H1 (cell line): ENCODE measurements at regions not wholly inside any gene's neighbourhood (a gene's known extent, or its start where the extent isn't known, plus 50 kb on each side); places are given as distances from the start of the nearest gene placed in this dataset.

Experiments
- CTCF ChIA-PET: fragments of 300-600 bp; sonication (Branson Sonifier 250); formaldehyde crosslinking; loops from one replicate; lab custom pipeline; 2021; ENCODE audit not compliant: partially characterized antibody; lab: Charles Lee
- POLR2A ChIA-PET: fragments of 300-600 bp; sonication (Branson Sonifier 250); formaldehyde crosslinking; loops from one replicate; lab custom pipeline; 2021; ENCODE audit warnings: inconsistent platforms; ENCODE audit not compliant: partially characterized antibody; lab: Charles Lee
- DNase-seq, 2 experiments: peaks; one replicate each; pipeline versions ENCODE4 v3.0.0 to v3.0.0-alpha.2; 2010 to 2022; ENCODE audit warnings: low spot score in 2 of 2, low read depth in 1 of 2, mixed read lengths in 1 of 2
- FAIRE-seq: peaks from 2 replicates; lab custom pipeline; 2011; peaks lifted over from hg19 to GRCh38; lab: Jason Lieb, UNC
- H2AFZ ChIP-seq: 2 replicates; pipeline ENCODE4 v1.8.1; 2012; ENCODE audit warnings: low read length, inconsistent platforms
- H2AK5ac ChIP-seq: 2 replicates; pipeline ENCODE4 v1.6.1; 2013; ENCODE audit warnings: low read depth, low read length
- H2BK120ac ChIP-seq: replicated peaks from 2 replicates; pipeline ENCODE3; 2013; ENCODE audit warnings: low read depth, low read length, inconsistent platforms
- H2BK12ac ChIP-seq: 2 replicates; pipeline ENCODE4 v1.6.1; 2013; ENCODE audit warnings: low read depth, low read length
- H2BK15ac ChIP-seq: 2 replicates; pipeline ENCODE4 v1.6.1; 2013; ENCODE audit warnings: low read length
- H2BK20ac ChIP-seq: 2 replicates; pipeline ENCODE4 v1.6.1; 2013; ENCODE audit warnings: low read length
- H2BK5ac ChIP-seq: 2 replicates; pipeline ENCODE4 v1.6.1; 2013; ENCODE audit warnings: low read depth, low read length
- H3K14ac ChIP-seq: 2 replicates; pipeline ENCODE4 v1.6.1; 2013; ENCODE audit warnings: inconsistent platforms; ENCODE audit not compliant: insufficient read length
- H3K18ac ChIP-seq: 2 replicates; pipeline ENCODE4 v1.6.1; 2013; ENCODE audit warnings: low read length; ENCODE audit errors: extremely low read depth
- H3K23ac ChIP-seq: 2 replicates; pipeline ENCODE4 v1.6.1; 2013; ENCODE audit warnings: inconsistent platforms; ENCODE audit not compliant: insufficient read length
- H3K23me2 ChIP-seq: 2 replicates; pipeline ENCODE4 v1.6.1; 2013; ENCODE audit warnings: low read depth, low read length
- H3K27ac ChIP-seq: 2 replicates; pipeline ENCODE4 v1.6.1; 2011; ENCODE audit warnings: low read depth, low read length, inconsistent platforms
- H3K27me3 ChIP-seq, 4 experiments: replicated peaks in 1 of 4; 1 replicate in 1 of 4; 2 replicates in 3 of 4; pipeline versions ENCODE4 v1.6.1 to v1.8.1; 2011 to 2013; ENCODE audit warnings: low read length in 3 of 4, mild to moderate bottlenecking in 3 of 4, inconsistent platforms in 2 of 4, mixed read lengths in 2 of 4, moderate library complexity in 1 of 4; ENCODE audit not compliant: control insufficient read depth in 3 of 4, insufficient read depth in 3 of 4; ENCODE audit errors: extremely low read depth in 1 of 4
- H3K36me3 ChIP-seq, 4 experiments: 2 replicates each; pipeline versions ENCODE4 v1.6.1 to v1.8.1; 2011 to 2013; ENCODE audit warnings: mild to moderate bottlenecking in 4 of 4, low read length in 3 of 4, moderate library complexity in 2 of 4, control low read depth in 1 of 4, inconsistent platforms in 1 of 4; ENCODE audit not compliant: insufficient read depth in 4 of 4, control insufficient read depth in 2 of 4
- H3K4ac ChIP-seq: replicated peaks from 2 replicates; pipeline ENCODE3; 2013; ENCODE audit warnings: low read length, low read depth, mixed read lengths, inconsistent platforms; ENCODE audit not compliant: insufficient read length
- H3K4me1 ChIP-seq, 4 experiments: replicated peaks in 1 of 4; 1 replicate in 1 of 4; 2 replicates in 3 of 4; pipeline versions ENCODE4 v1.6.1 to v1.8.1; 2011 to 2013; ENCODE audit warnings: low read length in 3 of 4, inconsistent platforms in 2 of 4, mixed read lengths in 1 of 4; ENCODE audit not compliant: insufficient read depth in 4 of 4, control insufficient read depth in 3 of 4
- H3K4me2 ChIP-seq, 2 experiments: 2 replicates each; pipeline versions ENCODE4 v1.6.1 to v1.8.1; 2011 to 2013; ENCODE audit warnings: low read depth in 2 of 2, low read length in 2 of 2, control low read depth in 1 of 2, inconsistent platforms in 1 of 2, mild to moderate bottlenecking in 1 of 2; ENCODE audit not compliant: insufficient read depth in 1 of 2
- H3K4me3 ChIP-seq, 4 experiments: fragments of 200-600, 300-600 bp in 1 of 4; sonication (generic), shearing (Covaris generic), sonication (Bioruptor Twin) in 1 of 4; 2 replicates each; pipeline versions ENCODE4 v1.5.1 to v1.8.1; 2011 to 2016; ENCODE audit warnings: low read length in 4 of 4, low read depth in 3 of 4, control low read depth in 2 of 4, inconsistent platforms in 2 of 4, mild to moderate bottlenecking in 2 of 4, mixed read lengths in 1 of 4, moderate library complexity in 1 of 4; ENCODE audit not compliant: insufficient read depth in 2 of 4; ENCODE audit errors: extremely low read depth in 1 of 4
- H3K56ac ChIP-seq: replicated peaks from 2 replicates; pipeline ENCODE3; 2013; ENCODE audit warnings: low read depth, mild to moderate bottlenecking, mixed read lengths, low read length, inconsistent platforms; ENCODE audit not compliant: insufficient read length
- H3K79me1 ChIP-seq: 2 replicates; pipeline ENCODE4 v1.6.1; 2013; ENCODE audit warnings: low read depth, low read length, control low read depth
- H3K79me2 ChIP-seq, 2 experiments: 2 replicates each; pipeline versions ENCODE4 v1.6.1 to v1.8.1; 2012 to 2013; ENCODE audit warnings: low read length in 2 of 2, mild to moderate bottlenecking in 2 of 2, inconsistent platforms in 1 of 2; ENCODE audit not compliant: insufficient read depth in 2 of 2, control insufficient read depth in 1 of 2
- H3K9ac ChIP-seq, 4 experiments: replicated peaks in 1 of 4; 1 replicate in 1 of 4; 2 replicates in 3 of 4; pipeline versions ENCODE4 v1.6.1 to v1.8.1; 2011 to 2013; ENCODE audit warnings: low read depth in 3 of 4, low read length in 3 of 4, control low read depth in 2 of 4, mild to moderate bottlenecking in 2 of 4, moderate library complexity in 2 of 4, inconsistent platforms in 1 of 4; ENCODE audit errors: extremely low read depth in 1 of 4
- H3K9me3 ChIP-seq, 2 experiments: 2 replicates each; pipeline versions ENCODE4 v1.6.1 to v1.8.1; 2012 to 2013; ENCODE audit warnings: mild to moderate bottlenecking in 2 of 2, moderate library complexity in 2 of 2, control low read depth in 1 of 2, inconsistent platforms in 1 of 2, low read depth in 1 of 2, low read length in 1 of 2, mixed read lengths in 1 of 2; ENCODE audit not compliant: insufficient read depth in 2 of 2
- H4K20me1 ChIP-seq, 2 experiments: replicated peaks in 1 of 2; 2 replicates each; pipeline versions ENCODE3 to v1.8.1; 2011 to 2013; ENCODE audit warnings: inconsistent platforms in 2 of 2, low read length in 2 of 2, mild to moderate bottlenecking in 1 of 2; ENCODE audit not compliant: insufficient read depth in 2 of 2, control insufficient read depth in 1 of 2
- H4K5ac ChIP-seq: 2 replicates; pipeline ENCODE4 v1.6.1; 2013; ENCODE audit warnings: low read length, low read depth, mixed read lengths, inconsistent platforms; ENCODE audit not compliant: insufficient read length
- H4K8ac ChIP-seq: 2 replicates; pipeline ENCODE4 v1.8.0; 2013; ENCODE audit warnings: mild to moderate bottlenecking, moderate library complexity, low read length, inconsistent platforms; ENCODE audit not compliant: insufficient read depth; ENCODE audit errors: extremely low read depth
- H4K91ac ChIP-seq: replicated peaks from 2 replicates; pipeline ENCODE3; 2013; ENCODE audit warnings: low read length, mixed read lengths, inconsistent platforms; ENCODE audit not compliant: insufficient read length
- CREB1 ChIP-seq: IDR thresholded peaks from 2 replicates; pipeline ENCODE4 v1.6.1; 2012; ENCODE audit warnings: inconsistent platforms
- FOSL1 ChIP-seq: IDR thresholded peaks from 2 replicates; pipeline ENCODE4 v1.6.1; 2011; ENCODE audit warnings: mild to moderate bottlenecking, low read depth, low read length, moderate library complexity; ENCODE audit not compliant: insufficient read depth
- POU5F1 ChIP-seq: IDR thresholded peaks from 2 replicates; pipeline ENCODE4 v1.6.1; 2011; ENCODE audit warnings: low read depth, mild to moderate bottlenecking, low read length, moderate library complexity
- TBP ChIP-seq: IDR thresholded peaks from 2 replicates; pipeline ENCODE4 v1.6.1; 2011; ENCODE audit warnings: low read depth, low read length, improper control_type of control experiment

DNA sequence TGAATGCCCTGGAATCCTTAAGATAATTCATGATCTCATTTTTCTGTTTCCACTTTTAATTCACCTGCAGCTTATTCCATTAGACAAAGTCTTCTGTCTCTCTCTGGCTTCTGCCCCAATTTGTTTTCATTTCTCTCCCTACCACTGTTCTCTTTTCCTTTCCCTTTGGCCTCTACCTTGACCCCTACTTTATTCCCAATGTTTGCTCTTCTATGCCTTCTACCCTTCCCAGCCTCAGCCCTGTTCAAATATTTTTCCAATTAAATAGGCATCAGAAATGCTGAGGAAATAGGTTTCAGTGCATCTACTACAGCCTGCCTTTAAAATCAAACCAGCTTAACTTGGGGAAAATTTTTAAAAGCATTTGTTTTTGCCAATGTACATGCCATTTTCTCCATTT, 443.7 kb upstream of the CWC22 start:
- H2BK120ac ChIP-seq = no peak overlapping the region
- no peak overlapping the region for H4K91ac ChIP-seq
- H2AK5ac ChIP-seq = no peak overlapping the region
- H3K9ac ChIP-seq = no peak overlapping the region
- no peak overlapping the region for H4K8ac ChIP-seq
- no peaks in the 10 kb centered on the region for H3K4me1 ChIP-seq
- H3K23ac ChIP-seq = no peak overlapping the region
- no peak overlapping the region for H3K4me3 ChIP-seq
- no peaks in the 10 kb centered on the region for H3K79me2 ChIP-seq
- H3K23me2 ChIP-seq = no peaks in the 10 kb centered on the region
- CTCF ChIA-PET = no interaction called here
- no peak overlapping the region for H3K4ac ChIP-seq
- no peak overlapping the region for H2BK5ac ChIP-seq
- no peak overlapping the region for H3K4me2 ChIP-seq
- H4K5ac ChIP-seq = no peak overlapping the region
- no peaks in the 10 kb centered on the region for H3K36me3 ChIP-seq
- no peaks in the 10 kb centered on the region for H4K20me1 ChIP-seq
- no peak overlapping the region for H3K14ac ChIP-seq
- H2BK12ac ChIP-seq = no peak overlapping the region
- no peak overlapping the region for H3K27ac ChIP-seq
- H2BK20ac ChIP-seq = no peak overlapping the region
- no peaks in the 10 kb centered on the region for H3K27me3 ChIP-seq
- no peak overlapping the region for H2BK15ac ChIP-seq
- no peak overlapping the region for H3K56ac ChIP-seq
- no peak for DNase-seq
- H3K9me3 ChIP-seq = no peaks in the 10 kb centered on the region
- no peak for FAIRE-seq
- H3K79me1 ChIP-seq = no peaks in the 10 kb centered on the region
- POLR2A ChIA-PET = no interaction called here
- TF ChIP-seq POU5F1 (no peak), TBP (no peak), FOSL1 (no peak), CREB1 (no peak)
- H3K18ac ChIP-seq = no peak overlapping the region
- H2AFZ ChIP-seq = no peak overlapping the region
